ENCODE measurements at regions not wholly inside any gene's neighbourhood (a gene's known extent, or its start where the extent isn't known, plus 50 kb on each side); places are given as distances from the start of the nearest gene placed in this dataset.
"Not testable (repeated sequence)": the region's sequence is repeated elsewhere in the genome, so short reads cannot be mapped to it uniquely, and the experiment has no call there.

GRCh38 chr5:42870882-42871418, 59.3 kb upstream of the SELENOP start:
- no peak overlapping the region for H3K4me3 ChIP-seq
- intact Hi-C loops (cut with DNase I; ENCODE audit: low total_unique reads), result no loop called here
- no peaks in the 10 kb centered on the region for H3K36me3 ChIP-seq
- no peak for TF ChIP-seq CTCF (IDR thresholded peaks at IDR 0.05)
- H3K27me3 ChIP-seq, result peaks cover 0 to 9% of the 10 kb centered on the region in 2 donors
- peaks cover 0 to 9% (median 6%) of the 10 kb centered on the region in 3 donors for H3K9me3 ChIP-seq
- no peak for DNase-seq
- H3K4me1 ChIP-seq, result no peaks in the 10 kb centered on the region
- H3K27ac ChIP-seq, result no peak overlapping the region

GRCh38 chr5:42868417-42868816, 56.7 kb upstream of the SELENOP start:
- H3K4me3 ChIP-seq; H3K27ac ChIP-seq; H3K27me3 ChIP-seq; H3K9me3 ChIP-seq; H3K36me3 ChIP-seq; intact Hi-C loops (cut with DNase I; ENCODE audit: low total_unique reads); H3K4me1 ChIP-seq; DNase-seq: not testable (repeated sequence)

- H3K4me1 ChIP-seq; intact Hi-C loops (cut with DNase I; ENCODE audit: low total_unique reads); H3K36me3 ChIP-seq; H3K4me3 ChIP-seq; H3K27ac ChIP-seq; DNase-seq; H3K27me3 ChIP-seq: not testable (repeated sequence)
- H3K9me3 ChIP-seq, result peaks cover 0 to 13% (median 9%) of the 10 kb centered on the region in 3 donors
These were observed 53.1 kb upstream of the SELENOP start for GRCh38 chr5:42864749-42865148.

All from tibial artery (tissue), 4 donors.